B cell (primary cell): ENCODE measurements at regions not wholly inside any gene's neighbourhood (a gene's known extent, or its start where the extent isn't known, plus 50 kb on each side); places are given as distances from the start of the nearest gene placed in this dataset.

ENCODE experiments used
- EZH2 ChIP-seq: IDR thresholded peaks from 2 replicates; pipeline ENCODE4 v1.6.1; 2012; ENCODE audit warnings: borderline replicate concordance, low read depth, mild to moderate bottlenecking, moderate library complexity, low read length; ENCODE audit not compliant: insufficient read depth, poor library complexity, severe bottlenecking
- TF ChIP-seq, protein P1 (sequence below): fragments of 200-600 bp; IDR thresholded peaks from one replicate; pipeline ENCODE4 v1.8.0; 2022; ENCODE audit warnings: antibody characterized with exemption, mild to moderate bottlenecking

GRCh38 chr13:74929436-74929835 lies 552.5 kb downstream of the TBC1D4 start:
- TF ChIP-seq, protein P1, sequence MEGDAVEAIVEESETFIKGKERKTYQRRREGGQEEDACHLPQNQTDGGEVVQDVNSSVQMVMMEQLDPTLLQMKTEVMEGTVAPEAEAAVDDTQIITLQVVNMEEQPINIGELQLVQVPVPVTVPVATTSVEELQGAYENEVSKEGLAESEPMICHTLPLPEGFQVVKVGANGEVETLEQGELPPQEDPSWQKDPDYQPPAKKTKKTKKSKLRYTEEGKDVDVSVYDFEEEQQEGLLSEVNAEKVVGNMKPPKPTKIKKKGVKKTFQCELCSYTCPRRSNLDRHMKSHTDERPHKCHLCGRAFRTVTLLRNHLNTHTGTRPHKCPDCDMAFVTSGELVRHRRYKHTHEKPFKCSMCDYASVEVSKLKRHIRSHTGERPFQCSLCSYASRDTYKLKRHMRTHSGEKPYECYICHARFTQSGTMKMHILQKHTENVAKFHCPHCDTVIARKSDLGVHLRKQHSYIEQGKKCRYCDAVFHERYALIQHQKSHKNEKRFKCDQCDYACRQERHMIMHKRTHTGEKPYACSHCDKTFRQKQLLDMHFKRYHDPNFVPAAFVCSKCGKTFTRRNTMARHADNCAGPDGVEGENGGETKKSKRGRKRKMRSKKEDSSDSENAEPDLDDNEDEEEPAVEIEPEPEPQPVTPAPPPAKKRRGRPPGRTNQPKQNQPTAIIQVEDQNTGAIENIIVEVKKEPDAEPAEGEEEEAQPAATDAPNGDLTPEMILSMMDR: no peak
- TF ChIP-seq EZH2: no peak
